Neutrophil (primary cell): ENCODE measurements at regions not wholly inside any gene's neighbourhood (a gene's known extent, or its start where the extent isn't known, plus 50 kb on each side); places are given as distances from the start of the nearest gene placed in this dataset.

Experiments used
- H3K27ac ChIP-seq: fragments of 200-600 bp; sonication (generic); 2 replicates; pipeline ENCODE4 v1.5.1; 2016; ENCODE audit warnings: mild to moderate bottlenecking, moderate library complexity
- H3K27me3 ChIP-seq: fragments of 200-600 bp; sonication (generic); 2 replicates; pipeline ENCODE4 v1.6.0; 2016; ENCODE audit warnings: mild to moderate bottlenecking
- H3K36me3 ChIP-seq: fragments of 200-600 bp; sonication (generic); 2 replicates; pipeline ENCODE4 v1.5.1; 2017
- H3K4me1 ChIP-seq, 2 experiments: fragments of 200-600 bp in 1 of 2; sonication (generic) in 1 of 2; 1 replicate in 1 of 2; 2 replicates in 1 of 2; pipeline versions ENCODE4 v1.5.1 to v1.6.1; 2013 to 2016; ENCODE audit warnings: low read depth in 1 of 2, low read length in 1 of 2, mild to moderate bottlenecking in 1 of 2, moderate library complexity in 1 of 2; ENCODE audit not compliant: control insufficient read depth in 1 of 2, insufficient read depth in 1 of 2
- H3K4me3 ChIP-seq, 2 experiments: fragments of 200-600 bp in 1 of 2; sonication (generic) in 1 of 2; 1 replicate in 1 of 2; 2 replicates in 1 of 2; pipeline ENCODE4 v1.5.1; 2013 to 2016; ENCODE audit warnings: low read depth in 1 of 2, low read length in 1 of 2, mild to moderate bottlenecking in 1 of 2, moderate library complexity in 1 of 2
- H3K9me3 ChIP-seq: fragments of 200-600 bp; sonication (generic); 2 replicates; pipeline ENCODE4 v1.5.1; 2016
- CTCF ChIP-seq: fragments of 200-600 bp; sonication (generic); IDR thresholded peaks from 2 replicates; pipeline ENCODE4 v1.5.1; 2016; ENCODE audit warnings: antibody characterized with exemption

GRCh38 chr12:90520002-90520734, 434.8 kb downstream of the CCER1 start:
- no peak overlapping the region for H3K27ac ChIP-seq
- H3K4me1 ChIP-seq = no peaks in the 10 kb centered on the region
- no peaks in the 10 kb centered on the region for H3K36me3 ChIP-seq
- no peaks in the 10 kb centered on the region for H3K27me3 ChIP-seq
- no peaks in the 10 kb centered on the region for H3K9me3 ChIP-seq
- no peak for TF ChIP-seq CTCF
- H3K4me3 ChIP-seq = no peak overlapping the region

- Histone ChIP-seq H3K9me3 (no peaks in the 10 kb centered on the region), H3K4me3 (no peak overlapping the region), H3K27ac (no peak overlapping the region), H3K27me3 (no peaks in the 10 kb centered on the region), H3K4me1 (no peaks in the 10 kb centered on the region), H3K36me3 (no peaks in the 10 kb centered on the region)
- TF ChIP-seq CTCF = no peak
These were observed 435.7 kb downstream of the CCER1 start for GRCh38 chr12:90519285-90519684.

- Histone ChIP-seq H3K27ac (no peak overlapping the region), H3K4me3 (no peak overlapping the region), H3K27me3 (no peaks in the 10 kb centered on the region), H3K4me1 (no peaks in the 10 kb centered on the region), H3K36me3 (no peaks in the 10 kb centered on the region), H3K9me3 (no peaks in the 10 kb centered on the region)
- no peak for TF ChIP-seq CTCF
These were observed 439.5 kb downstream of the CCER1 start for GRCh38 chr12:90515199-90516175.

GRCh38 chr12:90514325-90514724, 440.7 kb downstream of the CCER1 start:
- H3K27ac ChIP-seq = no peak overlapping the region
- H3K4me1 ChIP-seq = no peaks in the 10 kb centered on the region
- H3K27me3 ChIP-seq = no peaks in the 10 kb centered on the region
- no peaks in the 10 kb centered on the region for H3K36me3 ChIP-seq
- no peak overlapping the region for H3K4me3 ChIP-seq
- no peak for TF ChIP-seq CTCF
- H3K9me3 ChIP-seq = no peaks in the 10 kb centered on the region

GRCh38 chr12:90512518-90512917, 442.5 kb downstream of the CCER1 start:
- H3K4me3 ChIP-seq = no peak overlapping the region
- TF ChIP-seq CTCF = no peak
- H3K36me3 ChIP-seq = no peaks in the 10 kb centered on the region
- no peaks in the 10 kb centered on the region for H3K27me3 ChIP-seq
- H3K4me1 ChIP-seq = no peaks in the 10 kb centered on the region
- no peaks in the 10 kb centered on the region for H3K9me3 ChIP-seq
- H3K27ac ChIP-seq = no peak overlapping the region
